ENCODE measurements at regions not wholly inside any gene's neighbourhood (a gene's known extent, or its start where the extent isn't known, plus 50 kb on each side); places are given as distances from the start of the nearest gene placed in this dataset.

DNA sequence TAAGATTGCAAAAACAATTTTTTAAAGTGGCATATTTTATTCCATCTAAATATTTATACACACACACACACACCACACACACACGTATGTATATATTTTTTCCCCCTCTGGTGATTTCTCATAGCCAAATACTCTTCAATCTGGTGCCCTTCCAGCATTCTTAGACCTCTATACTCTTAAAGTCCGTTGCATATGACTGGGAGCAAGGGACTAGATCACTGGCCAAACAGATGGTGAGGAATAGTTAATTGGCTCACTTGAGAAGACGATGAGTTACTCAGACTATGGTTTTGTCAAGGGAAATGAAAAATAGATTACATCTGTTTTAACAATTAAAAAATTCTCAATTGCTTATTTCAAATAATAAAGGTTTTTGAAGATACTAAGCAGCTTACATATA lies 512.5 kb upstream of the LRRTM4 start:
- DNase-seq, result no peak

DNA sequence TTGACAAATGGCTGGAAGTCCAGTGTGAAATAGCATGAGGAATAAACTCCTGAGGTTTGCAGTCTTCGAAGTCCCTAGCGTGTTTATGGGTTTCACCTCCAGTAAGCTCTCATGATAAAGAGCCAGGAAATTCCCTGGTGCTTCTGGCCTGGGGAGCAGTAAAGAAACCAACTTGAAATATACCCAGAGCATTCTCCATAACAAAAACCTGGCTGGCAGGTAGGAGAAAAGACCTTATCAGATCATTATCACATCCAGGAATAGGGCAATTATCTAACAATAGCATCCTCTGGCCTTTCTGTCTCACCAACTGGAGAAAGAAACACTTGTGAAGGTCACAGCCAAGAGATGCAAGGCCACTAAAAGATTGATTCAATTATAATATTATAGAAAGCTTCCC lies 513.6 kb upstream of the LRRTM4 start:
- DNase-seq, result no peak

DNA sequence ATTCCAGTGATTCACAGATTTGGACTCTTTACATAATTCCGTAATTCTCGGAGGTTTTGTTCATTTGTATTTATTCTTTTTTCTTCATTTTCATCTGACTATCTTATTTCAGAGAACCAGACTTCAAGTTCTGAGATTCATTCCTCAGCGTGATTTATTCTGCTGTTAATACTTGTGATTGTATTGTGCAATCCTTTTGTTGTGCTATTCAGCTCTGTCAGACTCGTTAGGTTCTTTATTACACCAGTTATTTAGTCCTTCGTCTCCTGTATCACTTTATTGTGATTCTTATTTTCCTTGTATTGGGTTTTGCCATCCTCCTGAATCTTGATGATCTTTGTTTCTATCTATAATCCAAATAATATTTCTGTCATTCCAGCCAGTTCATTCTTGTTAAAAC lies 529.3 kb upstream of the LRRTM4 start:
- no peak for DNase-seq

DNA sequence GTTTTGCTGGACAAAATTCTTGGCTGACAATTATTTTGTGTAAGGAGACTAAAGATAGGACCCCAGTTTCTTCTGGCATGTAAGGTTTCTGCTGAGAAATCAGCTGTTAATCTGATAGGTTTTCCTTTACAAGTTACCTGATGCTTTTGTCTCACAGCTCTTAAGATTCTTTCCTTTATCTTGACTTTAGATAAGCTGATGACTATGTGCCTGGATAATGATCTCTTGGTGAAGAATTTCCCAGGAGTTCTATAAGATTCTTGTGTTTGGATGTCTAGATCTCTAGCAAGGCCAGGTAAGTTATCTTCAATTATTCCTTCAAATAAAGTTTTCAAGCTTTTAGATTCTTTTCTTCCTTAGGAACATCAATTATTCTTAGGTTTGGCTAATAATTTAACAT lies 534.8 kb upstream of the LRRTM4 start:
- no peak for DNase-seq

DNA sequence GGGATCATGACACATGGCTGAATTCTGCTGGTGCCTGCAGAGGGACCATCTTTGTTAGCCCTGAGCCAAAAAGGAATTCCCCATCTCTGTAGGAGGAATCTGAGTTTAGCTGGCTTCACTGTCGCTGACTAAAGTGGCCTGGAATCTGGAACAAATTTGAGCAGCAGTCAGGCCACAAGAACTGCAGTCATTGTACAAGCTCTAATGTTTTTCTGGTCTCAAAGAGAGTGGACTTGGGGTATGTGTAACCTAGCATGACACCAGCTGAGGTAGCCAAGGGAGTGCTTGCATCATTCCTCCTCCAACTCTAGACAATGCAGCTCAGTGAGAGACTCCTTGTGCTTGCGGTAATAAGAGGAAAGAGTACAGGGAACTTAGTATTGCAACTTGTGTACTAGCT lies 539.1 kb upstream of the LRRTM4 start:
- no peak for DNase-seq

DNA sequence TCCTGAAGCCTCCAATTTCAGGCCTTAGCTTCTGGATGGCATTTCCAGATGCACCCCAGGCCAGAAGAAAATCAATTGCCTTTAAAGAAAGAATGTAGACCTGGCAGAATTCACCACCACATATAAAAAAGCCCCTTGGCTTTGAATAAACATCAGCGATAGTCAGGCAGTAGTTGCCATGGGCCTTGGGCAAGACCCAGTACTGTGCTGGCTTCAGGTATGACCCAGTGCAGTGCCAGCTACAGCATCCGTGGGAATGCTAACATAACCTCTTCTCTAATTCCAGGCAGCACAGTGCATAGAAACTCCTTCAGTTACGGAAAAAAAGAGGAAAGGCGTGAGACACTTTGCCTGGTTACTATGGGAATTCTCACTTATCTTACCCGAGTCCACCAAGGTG lies 539.6 kb upstream of the LRRTM4 start:
- DNase-seq, result no peak

DNA sequence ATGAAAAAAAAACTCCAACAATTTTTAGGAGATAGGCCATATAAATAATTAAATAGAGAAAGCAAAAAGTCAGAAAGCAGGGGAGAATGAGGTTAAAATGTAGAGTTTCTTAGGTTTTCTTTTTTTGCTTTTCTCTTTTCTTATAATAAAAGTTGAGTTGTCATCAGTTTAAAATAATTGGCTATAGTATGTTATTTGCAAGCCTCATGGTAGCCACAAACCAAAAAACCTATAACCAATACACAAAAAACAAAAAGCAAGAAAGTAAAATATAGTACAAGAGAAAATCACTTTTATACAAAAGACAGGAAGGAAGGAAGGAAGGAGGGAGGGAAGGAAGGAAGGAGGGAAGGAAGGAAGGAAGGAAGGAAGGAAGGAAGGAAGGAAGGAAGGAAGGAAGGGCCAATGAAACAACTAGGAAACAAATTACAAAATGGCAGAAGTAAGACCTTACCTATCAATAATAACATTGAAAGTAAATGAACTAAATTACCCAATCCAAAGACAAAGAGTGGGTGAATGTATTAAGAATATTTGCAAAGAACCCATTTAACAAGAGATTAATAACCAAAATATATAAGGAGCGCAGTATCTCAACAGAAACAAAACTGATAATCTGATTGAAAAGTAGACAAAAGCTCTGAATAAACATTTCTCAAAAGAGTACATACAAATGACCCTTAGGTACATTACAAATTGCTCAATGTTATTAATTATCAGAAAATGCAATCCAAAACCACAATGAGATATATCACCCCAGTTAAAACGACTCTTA lies 541.3 kb upstream of the LRRTM4 start:
- no peak for DNase-seq

DNA sequence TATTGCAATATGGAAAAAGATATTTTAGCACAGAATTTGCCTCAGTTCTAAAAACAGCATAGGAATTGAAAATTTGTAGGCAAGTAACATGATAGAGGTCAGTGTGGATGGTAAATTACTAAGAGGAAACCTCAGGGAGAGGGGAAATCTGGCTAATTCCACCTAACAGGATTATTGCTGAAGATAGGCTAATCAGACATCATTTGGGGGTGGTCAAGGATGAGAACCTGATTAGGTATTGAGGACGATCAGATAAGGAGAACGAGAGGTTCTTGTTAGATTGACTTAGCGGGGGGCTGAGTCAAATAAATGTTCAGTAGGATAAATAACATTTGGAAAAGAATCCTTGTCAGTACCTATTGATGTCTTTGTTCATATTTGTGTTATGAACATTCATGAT lies 543.2 kb upstream of the LRRTM4 start:
- no peak for DNase-seq

DNA sequence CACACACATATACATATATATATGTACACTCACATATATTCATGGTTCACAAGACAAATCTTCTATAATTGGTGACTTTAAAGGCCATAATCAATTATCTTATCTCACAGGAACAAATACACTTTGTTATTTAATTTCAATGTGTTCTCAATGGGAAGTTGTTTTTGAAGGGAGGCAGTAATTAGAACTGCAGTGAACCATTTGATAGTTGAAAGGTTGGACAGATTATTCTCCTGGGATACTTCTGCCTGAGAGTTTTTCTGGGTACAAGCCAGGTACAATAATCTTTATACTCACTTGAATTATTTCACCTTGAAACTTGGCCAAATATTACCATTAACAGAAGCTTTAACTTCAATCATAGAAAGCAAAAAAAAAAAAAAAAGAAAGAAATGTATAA lies 546.6 kb upstream of the LRRTM4 start:
- DNase-seq, result no peak

DNA sequence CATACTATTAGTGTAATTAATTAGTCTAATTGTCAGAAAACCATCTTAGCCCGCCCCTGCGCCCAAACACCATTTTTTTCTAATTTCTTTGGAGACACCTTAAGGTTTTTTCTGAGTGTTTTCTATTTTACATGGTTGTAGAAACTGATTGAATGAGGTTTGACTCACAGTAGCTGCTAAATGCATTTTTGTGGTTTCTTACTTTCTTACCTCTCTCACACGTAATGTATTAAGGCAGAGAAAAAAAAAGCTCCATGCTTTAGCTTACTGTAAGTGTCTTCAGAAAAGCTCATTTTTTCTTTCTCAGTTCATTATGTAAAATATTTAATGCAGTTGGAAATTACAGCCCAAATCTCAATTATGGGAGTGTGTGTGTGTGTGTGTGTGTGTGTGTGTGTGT lies 548.5 kb upstream of the LRRTM4 start:
- DNase-seq, result no peak

DNA sequence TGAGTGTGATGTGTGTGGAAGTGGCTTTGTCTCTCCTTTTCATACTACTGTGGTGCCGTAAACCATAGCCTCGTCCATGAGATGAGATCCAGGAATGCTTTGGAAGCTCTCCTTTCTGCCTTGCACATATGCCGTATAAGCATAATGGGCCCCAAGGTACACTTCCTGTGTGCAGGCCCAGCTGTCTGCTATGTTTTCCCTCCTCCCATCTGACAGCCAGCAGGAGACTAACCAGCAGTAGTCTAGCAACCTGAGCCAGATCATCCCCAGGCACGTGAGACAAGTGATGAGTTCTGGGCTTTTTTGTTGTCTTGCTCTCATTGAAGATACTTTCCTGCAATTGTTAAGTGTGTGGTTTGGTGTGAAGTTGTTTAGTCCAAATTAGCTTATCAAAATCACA lies 555.5 kb upstream of the LRRTM4 start:
- no peak for DNase-seq

DNA sequence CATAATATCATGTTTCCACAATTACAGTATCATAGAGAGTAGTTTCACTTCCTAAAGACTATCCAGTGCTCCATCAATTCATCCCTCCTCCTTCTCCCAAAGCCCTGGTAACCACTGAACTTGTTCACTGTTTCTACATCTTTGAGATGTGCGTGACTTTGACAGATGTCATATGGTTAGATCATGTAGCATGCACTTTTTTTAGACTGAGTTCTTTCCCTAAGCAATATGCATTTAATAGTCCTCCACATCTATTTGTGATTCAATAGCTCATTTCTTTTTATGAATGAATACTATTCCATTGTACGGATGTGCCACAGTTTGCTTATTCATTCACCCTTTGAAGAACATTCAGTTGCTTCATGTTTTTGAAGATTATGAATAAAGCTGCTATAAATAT lies 560.4 kb upstream of the LRRTM4 start:
- DNase-seq, result no peak

DNA sequence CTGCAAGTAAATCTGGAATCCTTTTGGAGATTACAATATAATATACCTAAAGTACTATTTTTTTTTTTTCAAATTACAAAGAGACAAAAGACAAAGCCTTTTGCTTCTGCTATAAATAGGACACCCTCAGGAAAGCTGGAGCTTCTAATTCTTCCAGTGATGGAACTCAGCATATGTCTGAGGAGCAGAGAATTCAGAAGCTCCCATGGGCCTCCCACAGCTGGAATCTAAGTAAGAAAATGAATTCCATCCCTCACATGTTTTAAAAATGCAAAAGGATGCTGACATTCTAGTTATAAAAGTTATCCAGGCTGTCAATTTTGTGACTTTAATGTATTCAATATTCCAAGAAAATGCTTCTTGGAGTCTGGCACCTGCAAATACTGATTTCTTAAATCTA lies 571.3 kb upstream of the LRRTM4 start:
- DNase-seq, result no peak

DNA sequence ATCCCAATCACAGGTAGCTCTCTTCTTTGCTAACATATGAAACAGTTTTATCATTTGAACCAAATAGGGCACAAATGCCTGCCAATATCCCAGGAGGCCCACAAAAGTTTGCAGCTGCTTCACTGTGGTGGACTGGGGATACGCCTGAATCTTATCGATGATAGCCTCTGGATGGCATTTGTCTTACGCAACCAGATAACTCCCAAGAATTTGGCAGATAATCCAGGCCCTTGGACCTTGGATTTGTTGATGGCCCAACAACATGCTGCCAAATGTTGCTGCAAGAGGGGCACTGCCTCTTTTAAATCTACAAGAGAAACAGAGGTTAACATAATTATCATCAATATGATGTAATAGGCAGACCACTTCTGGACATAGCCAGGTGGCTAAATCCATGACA lies 587.1 kb upstream of the LRRTM4 start:
- DNase-seq, result no peak

DNA sequence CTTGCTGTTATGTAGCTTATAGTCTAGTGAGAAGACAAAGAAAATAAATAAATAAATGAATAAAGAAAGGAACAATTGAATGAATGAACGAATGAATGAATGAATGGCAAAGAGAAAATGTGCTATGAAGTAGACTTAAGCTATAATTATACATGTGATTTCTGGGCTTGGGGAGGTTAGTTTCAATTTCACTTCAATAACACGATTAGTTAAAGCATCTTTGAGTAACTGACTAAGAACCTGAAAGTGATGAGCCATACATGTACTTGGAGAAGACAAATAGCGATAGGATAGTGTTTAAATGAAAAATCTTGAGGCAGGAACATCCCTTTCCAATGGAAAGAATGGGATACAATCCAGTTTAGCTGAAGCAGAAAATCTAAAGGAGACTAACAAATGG lies 593.1 kb upstream of the LRRTM4 start:
- peak; percentile 34 for DNase-seq

DNA sequence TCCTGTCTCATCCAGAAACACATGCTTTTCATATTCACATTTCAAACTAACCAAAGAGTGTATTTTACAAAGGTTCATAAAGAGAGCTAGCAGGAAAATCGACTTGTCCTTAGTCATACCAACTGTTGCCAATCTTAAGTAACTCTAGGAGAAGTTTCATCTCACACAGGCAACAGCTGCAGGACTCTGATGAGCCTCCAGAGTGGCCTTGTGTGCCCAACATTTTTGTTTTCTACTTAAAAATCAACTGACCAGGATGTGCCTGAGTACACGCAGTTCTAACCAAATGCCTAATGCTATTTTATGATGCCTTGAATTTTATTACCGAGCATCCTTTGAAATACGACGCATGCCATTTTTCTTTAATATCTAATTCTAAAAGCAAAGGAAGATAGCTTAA lies 595.9 kb upstream of the LRRTM4 start:
- no peak for DNase-seq

DNA sequence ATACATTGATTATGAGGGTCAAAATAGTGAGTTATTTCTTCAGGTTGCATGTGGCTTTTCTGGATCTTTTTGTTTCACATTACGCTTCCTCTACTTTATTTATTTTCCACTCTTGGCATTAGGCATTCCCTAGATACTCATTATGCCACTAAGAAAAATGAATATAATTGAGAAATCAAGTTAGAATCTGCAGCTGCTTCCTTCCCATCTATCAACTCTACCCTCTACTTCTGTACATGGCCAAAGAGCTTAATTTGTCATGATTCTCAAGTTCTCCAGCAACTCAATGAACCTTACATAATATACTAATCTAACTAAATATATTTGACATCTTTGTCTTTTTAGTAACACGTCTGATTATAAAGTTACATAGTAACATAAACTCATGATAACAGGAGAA lies 598.1 kb upstream of the LRRTM4 start:
- DNase-seq, result no peak

DNA sequence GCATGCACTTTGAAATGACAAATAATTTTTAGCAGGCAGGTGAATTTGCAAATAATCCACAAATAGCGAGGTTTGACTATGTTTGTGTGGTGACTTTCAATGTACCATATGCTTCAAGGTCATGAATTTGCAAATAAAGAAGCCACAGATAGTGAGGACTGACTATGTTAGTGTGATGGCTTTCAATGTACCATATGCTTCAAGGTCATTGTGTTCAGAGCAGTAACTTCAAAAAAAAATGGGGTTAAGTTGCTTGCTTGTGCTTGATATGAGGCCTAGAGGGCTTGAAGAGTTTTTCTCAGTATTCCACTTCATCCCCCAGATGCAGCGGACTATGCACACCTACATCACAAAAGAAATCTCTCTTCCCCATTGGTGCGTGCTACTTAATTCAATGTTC lies 602.9 kb upstream of the LRRTM4 start:
- no peak for DNase-seq

DNA sequence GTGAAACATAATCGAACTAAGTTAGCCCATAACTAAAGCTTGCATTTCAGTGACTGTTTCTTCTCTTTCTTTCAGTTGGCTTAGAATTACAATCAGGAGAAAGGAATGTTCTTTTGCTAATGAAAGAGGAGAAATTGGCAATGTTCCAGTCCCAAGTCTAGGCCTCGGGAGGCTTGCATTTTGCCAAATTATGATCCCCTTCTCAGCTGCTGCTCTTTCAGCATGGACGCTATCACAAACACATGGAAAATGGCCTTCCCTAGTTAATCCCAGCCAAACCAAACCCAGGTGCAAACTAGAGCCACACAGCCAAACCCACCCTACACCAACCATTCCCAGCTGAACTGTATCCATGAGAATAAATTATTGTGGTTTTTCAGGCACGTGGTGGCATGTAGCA lies 605.2 kb upstream of the LRRTM4 start:
- DNase-seq, result no peak

DNA sequence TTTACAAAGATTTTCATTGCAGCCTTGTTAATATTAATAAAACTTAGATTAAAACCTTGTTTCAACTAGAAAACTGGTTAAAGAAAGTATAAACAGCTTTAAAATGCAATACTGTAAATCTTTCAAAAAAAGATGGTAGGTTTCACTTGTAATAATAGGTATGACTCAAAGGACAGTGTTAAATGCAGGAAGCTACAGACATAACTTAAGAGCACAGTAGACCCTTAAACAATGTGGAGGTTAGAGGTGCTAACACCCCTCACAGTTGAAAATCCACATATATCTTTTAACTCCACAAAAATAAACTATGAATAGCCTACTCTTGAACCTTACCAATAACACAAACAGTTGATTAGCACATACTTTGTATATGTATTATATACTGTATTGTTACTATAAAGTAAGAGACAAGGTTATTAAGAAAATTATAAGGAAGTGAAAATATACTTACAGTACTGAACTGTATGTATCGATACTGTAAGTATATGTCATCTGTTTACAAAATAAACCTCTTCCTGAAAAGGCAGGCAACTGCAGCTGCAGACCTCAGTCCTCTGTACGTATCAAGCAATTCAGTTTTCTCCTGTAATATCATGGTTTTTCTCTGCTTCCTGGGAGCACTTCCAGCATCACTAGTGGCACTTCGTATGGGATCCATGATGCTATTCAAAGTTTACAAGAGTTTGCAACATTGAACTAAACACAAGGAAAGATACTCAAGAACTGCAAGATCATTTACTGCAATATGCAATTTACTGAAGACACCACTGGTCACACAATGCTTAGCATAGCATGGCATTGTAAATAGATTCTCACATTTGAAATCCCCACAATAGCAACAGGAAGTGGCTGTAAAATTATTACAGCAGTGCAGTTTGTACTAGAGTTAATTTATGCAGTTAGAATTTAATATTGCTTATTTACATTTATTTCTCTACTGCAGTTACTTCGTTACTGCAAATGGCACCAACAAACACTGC lies 610.5 kb upstream of the LRRTM4 start:
- peak; percentile 34 for DNase-seq

DNA sequence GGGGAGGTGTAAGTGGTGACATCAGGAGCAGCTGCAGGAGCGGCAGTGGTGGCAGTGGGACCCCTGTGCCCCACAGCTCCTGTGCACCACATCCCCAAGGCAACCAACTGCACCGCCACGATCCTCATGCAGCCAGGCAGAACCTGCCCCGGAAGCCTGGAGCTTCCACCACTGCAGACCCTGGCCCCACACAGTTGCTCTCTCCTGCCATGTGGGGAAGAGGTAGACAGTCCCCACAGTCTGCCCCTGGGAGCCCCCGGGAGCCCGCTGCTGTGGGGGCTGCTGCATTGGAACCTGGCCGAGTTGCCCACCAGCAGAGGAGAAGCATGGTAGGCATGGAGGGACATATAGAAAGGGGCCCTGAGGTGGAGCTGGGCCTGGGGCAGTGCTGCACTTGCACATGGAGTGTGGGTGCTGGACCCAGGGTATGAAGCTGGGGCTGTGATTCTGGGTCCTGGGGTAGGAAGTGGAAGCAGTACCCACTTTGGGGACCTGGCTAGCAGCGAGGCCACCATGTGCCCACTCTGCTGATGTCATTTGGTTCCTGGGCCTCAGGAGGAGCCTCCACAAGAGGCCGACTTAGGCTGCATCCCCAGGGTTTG lies 623.3 kb upstream of the LRRTM4 start:
- no peak for DNase-seq

DNA sequence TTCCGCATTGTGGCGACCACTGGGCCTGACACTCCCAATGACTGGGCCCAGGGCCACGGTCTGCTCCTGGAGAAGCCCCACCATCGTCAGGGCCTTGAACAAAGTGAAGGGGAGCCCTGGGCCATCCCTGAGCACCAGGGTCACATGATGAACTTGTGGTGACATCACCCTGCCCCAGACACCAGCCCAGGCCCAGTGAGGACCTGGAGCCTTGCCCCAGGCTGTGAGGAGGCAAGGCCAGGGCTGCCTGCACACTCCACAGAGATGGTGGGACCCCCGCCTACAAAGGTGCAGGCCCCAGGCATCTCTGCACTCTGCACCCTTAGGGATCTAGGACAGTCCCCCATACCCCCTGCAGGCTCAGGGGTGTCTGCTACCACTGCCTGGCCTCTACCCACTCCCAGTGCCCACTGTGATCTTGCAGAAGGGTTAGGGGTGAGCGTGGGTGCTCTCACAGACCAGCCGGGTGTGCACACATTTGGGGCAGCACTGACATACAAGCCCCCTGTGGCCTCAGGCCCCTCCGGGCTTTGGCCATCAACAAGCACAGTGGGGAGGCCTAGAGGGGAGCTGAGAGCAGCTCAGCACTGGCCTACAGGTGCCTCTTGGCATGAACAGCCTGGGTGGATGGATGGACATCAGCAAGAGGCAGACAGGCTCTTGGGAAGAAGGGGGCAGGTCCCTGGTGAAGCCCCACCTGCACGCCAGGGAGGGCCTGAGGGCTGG lies 624.0 kb upstream of the LRRTM4 start:
- no peak for DNase-seq

DNA sequence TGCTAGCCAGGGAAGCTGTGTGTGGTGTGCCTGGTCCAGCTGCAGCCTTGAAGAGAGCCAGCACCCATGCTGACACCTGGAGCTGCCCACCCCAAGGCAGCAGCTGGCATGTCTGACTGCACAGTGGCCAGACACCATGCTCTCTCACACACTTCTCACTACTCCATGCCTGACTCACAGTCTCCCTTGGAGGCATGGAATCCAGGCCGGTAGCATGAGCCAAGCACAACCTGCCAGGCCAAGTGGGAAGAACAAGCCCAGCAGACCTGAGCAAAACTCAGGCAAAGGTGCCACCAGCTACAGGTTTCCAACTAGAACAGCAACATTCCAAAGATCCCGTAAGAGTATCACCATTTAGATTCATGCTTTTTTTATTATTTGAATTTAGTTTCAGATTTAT lies 625.3 kb upstream of the LRRTM4 start:
- no peak for DNase-seq

Measured in OCI-M1 (cell line).